HG03045 (cell line): ENCODE measurements at regions not wholly inside any gene's neighbourhood (a gene's known extent, or its start where the extent isn't known, plus 50 kb on each side); places are given as distances from the start of the nearest gene placed in this dataset.
"Not testable (repeated sequence)": the region's sequence is repeated elsewhere in the genome, so short reads cannot be mapped to it uniquely, and the experiment has no call there.

Experiments
- ATAC-seq: cut with Tn5 transposase; IDR thresholded peaks from one replicate; pipeline ENCODE4 v1.9.1; 2021; ENCODE audit warnings: mild to moderate bottlenecking, moderate library complexity; ENCODE audit not compliant: unreplicated experiment

DNA sequence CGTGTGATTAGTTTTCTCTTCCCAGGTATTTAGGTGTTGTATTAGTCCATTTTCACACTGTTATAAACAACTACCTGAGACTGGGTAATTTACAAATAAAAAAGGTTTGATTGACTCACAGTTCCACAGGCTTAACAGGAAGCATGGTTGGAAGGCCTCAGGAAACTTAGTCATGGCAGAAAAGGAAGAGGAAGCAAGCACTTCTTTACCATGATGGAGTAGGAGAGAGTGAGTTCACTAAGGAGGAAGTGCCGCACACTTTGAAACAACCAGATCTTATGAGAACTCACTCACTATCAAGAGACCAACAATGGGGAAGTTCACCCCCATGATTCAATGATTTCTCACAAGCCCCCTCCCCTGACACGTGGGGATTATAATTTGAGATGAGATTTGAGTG, 1343.7 kb upstream of the GOT2 start:
- no peak for ATAC-seq

DNA sequence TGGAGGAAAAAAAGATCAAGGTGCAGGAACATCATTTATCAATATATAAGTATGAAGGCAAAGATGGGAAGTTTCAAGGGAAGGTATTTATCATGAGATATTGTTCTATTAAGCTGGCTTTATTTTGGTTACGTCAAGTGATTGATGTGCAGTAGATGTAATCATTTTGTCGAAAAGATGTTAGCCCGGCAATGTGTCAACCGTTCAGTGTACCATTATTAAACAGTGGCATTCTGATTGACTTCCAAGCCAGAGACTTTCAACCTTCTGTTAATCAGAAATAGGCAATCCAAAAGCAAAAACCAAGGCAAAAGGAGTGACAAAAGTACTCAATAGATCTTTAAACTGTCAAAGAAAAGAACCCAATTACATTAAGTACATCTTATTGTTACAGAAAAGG, 1340.3 kb upstream of the GOT2 start:
- ATAC-seq: no peak

DNA sequence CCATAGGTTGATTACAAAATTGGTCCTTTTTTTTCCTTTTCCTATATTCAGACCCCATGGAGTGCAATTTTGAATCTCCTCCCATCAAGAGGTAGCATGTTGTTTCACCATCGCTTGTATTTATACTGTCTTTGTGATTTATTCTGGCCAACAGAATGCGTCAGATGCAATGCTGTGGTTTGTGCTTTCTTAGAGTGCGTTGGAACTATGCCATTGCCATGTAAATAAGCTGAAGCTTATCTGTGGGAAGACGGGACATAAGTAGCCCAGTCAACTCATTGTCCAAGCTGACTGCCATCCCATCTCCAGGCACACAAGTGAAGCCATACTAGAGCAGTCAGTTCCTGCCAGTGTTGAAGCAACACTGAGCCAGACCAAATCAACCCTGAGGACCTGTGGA, 1339.3 kb upstream of the GOT2 start:
- no peak for ATAC-seq

DNA sequence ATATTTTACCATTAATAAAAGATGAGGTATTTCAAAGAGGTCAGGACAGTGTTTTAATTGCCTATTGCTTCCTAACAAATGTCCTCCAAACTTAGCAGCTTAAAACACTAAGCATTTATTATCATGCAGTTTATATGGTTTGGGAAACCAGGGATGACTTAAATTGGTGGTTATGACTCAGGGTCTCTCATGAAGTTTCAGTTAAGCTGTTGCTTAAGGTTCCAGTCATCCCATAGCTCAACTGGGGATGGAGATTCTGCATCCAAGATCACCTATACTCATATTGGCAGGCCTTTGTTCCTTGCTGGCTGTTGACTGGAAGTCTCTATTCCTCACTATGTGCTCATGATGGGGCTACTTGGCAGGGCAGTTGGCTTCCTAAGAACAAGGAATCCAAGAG, 1329.9 kb upstream of the GOT2 start:
- no peak for ATAC-seq

DNA sequence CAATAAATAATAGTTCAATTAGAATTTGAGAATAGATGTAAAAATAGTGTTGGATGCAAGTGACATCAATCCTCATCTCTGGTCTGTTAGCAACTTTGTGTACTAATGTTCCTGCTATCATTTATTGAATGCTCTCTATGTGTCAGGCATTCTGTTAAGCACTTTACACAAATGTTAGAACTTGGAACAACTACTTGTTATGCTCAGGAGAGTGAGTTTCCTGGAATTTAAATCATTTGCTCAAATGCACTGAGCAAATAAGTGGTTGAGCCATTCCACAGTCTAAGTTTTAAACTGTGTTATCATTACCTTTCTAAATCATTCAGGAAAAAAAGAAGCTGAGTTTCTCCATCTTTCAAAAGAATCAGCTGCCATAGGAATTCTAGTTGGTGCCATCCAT, 1327.3 kb upstream of the GOT2 start:
- no peak for ATAC-seq

DNA sequence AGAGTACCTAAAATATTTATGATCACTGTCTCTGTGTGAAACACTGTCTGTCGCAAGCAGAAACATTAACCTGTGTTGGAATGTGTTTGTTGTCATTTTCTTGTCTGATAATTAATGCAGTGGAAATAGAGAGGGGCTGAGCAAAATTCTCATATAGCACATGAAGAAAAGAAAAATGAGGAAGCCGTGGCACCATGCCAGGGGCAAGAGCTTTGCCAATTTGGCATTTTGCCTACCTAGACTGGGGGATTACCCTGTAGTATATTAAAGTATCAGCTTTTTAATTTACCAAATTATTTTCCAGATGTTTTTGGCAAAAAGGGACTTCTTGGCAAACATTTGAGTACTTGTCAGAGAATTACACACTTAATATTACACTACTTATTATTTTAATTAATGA, 1326.6 kb upstream of the GOT2 start:
- ATAC-seq: no peak

DNA sequence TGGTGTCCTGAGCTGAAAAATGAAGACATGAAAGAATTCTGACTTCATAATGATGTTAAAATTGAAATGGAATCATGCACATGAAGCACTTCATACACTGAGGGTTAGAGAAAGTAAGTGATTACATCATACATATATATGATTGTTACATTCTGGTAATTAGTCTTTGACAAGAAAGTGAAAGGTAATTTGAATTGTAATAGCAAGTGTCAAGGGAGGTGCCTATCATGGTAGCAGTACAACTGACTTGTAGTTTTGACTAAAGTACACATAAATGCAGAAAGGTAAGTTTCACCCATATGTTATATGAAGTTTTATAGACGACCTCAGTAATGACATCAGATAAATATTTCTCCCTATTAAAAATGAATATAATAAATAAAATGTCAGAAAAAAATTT, 1325.0 kb upstream of the GOT2 start:
- ATAC-seq: no peak

DNA sequence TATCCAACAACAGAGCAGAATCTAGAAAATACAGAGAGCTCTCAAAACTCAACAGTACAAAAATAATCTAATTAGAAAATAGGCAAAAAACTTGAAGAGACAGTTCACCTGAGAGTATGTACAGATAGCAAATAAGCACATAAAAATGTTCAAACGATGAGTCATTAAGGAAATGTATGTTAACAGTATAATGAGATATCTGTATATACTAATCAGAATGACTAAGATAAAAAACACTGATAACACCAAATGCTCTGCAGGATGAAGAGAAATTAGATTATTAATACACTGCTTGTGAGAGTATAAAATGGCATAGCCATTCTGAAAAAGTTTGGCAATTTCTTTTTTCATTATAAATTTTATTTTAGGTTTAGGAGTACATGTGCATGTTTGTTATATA, 1307.6 kb upstream of the GOT2 start:
- no peak for ATAC-seq

DNA sequence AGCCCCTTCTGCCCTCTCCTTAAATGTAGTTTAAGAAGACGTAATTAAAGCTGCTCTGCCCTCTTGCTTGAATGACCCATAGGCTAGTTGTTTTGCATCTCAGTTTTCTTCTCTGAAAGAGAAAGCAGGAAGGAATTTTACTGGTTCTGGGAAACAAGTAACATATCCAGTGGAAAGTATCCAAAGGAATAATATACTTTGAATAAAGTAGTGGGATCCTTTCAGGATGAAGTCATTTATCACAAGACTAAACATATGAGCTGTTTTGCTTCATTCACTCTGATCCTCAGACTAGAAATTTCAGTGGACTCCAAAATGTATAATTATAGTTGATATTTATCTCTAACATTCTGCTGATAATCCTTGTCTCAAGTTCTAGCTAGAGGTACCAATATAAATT, 1297.6 kb upstream of the GOT2 start:
- ATAC-seq: no peak

DNA sequence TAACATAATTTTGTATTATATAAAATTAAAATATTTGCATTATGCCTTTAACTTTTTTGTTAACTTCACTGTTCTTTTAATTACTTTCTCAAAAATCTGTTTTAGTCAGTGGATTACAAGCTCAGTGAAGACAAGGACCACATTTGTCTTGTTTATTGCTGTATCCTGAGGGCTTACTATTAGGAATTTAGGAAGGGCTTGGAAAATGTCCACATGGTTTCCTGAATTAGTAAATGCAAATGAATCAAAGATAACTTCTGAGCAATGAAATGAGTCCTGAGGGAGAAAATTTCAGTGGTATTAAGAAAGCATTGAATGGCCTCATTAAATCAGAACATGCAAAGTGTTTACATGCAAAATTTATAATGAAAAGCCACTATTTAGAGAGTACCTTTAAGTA, 1293.2 kb upstream of the GOT2 start:
- ATAC-seq: no peak

DNA sequence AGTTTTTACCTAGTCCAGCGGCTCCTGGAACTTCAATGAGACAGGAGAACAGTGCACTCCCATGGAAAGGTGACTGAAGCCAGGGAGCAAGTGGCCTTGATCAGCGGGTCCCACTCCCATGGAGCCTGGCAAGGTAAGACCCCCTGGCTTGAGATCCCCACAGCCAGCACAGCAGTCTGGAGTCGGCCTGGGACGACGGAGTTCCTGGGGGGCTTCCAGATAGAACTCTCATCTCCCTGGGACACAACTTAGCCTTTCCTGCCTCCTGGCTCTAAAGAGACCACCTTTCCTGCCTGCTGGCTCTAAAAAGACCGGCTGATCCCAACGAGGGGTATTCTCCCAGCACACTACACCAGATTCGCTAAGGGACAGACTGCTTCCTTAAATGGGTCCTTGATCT, 1279.0 kb upstream of the GOT2 start:
- no peak for ATAC-seq

DNA sequence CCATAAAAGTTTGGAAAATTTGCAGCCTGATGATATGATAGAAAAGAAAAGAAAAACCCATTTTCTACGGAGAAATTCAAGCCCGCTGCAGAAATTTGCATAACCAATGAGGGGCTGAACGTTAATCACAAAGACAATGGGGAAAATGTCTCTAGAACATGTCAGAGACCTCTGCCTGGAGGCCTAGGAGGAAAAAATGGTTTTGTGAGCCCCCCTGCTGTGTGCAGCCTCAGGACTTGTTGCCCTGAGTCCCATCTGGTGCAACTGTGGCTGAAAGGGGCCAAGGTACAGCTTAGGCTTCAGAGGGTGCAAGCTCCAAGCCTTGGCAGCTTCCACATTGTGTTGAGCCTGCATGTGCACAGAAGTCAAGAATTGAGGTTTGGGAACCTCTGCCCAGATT, 1267.4 kb upstream of the GOT2 start:
- ATAC-seq: no peak

DNA sequence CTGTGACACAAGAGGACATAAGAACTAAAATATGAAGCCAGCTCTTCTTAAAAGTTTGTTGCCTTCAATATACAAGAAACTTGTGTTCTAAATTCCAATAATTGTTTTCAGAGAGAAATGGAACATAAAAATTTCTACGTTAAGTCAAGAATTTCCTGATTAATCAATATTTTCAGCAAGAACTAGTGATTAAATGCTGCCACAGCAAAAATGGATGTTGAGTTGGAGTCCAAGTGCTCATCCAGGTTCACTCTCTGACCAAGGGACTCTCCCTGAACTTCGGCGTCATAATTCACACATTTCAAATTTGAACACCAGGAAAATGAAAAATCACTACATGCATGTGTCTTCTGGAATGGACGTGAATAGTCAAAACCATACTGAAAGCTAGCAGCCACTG, 1263.6 kb upstream of the GOT2 start:
- no peak for ATAC-seq

DNA sequence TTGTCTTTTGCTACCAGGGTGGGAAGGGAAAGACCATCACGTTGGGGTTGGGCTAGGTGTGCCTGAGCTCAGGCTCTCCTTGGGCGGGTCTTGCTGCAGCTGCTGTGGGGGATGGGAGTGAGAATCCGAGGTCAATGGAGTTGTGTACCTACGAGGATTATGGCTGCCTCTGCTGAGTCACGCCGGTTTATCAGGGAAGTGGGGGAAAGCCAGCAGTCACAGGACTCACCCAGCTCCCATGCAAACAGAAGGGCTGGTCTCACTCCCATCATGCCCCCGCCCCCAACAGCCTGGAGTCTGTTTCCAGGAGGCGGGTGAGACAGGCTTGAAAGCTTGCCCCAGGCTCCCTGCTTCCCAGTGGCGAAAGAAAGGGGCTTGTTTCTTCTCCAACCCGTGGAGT, 1259.0 kb upstream of the GOT2 start:
- ATAC-seq: no peak

DNA sequence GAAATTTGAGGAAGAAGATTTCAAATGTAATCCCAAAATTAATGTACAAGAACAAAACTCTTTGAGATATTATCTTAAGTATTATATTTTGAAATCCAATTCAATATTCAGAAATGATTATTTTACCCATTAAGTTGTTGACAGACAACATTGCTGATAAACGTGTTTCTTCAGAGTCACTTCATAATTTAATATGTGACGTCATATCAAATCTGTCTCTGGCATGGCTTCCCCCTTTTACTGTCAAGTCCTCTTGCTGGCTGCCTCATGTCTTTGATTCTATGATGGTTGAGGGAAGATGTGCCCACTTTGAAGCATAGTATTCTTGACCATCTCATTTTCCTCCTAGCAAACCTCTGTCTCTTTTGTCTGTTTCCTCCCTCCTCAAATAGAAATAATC, 1257.1 kb upstream of the GOT2 start:
- ATAC-seq: no peak

DNA sequence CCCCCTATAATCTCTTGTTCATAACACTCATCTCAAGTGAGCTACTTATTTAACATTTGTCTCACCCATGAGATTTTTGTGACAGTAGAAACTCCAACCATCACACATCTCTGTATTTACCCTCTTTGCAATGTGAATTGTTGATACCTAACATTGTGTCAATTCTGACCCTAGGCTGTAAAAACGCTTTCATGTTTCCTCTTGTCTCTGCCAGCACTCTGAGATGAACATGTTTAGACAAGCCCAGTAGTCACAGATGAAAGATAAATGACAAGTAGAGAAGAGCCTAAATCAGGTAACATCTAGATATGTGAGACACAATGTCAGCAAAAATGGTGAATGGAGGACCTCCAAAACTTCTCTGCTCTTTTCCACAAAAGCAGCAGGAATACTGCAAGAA, 1254.5 kb upstream of the GOT2 start:
- no peak for ATAC-seq

DNA sequence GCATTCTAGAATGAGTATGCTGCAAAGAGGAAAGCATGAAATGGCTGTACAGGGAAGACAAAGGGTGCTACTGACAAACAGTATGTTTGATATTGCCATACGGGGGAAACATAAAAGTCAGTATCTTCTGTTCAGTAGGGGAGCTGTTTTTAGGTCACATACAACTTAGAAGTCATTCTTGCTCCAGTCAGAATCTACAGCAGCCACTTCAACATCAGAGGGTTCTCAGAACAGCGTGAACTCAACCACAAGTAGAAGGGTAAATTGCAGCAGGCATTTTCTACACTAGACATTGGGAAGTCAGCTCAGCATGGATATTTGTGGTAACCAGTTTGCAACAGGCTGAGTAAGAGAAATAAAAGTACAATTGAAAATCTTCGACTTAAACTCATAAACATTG, 1241.8 kb upstream of the GOT2 start:
- ATAC-seq: no peak

DNA sequence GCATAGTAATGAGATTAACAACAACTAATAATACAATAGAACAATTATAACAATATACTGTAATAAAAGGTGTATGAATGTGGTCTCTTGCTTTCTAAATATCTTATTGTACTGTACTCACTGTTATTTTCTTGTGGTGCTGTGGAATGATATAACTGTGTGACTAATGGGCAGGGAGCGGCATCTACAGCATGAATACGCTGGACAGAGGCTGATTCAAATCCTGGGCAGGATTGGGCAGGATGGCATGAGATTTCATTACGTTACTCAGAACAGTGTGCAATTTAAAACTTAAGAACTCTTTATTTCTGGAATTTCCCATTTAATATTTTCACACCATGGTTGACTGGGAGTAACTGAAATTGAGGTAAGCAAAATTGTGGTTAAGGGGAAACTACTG, 1239.8 kb upstream of the GOT2 start:
- no peak for ATAC-seq

DNA sequence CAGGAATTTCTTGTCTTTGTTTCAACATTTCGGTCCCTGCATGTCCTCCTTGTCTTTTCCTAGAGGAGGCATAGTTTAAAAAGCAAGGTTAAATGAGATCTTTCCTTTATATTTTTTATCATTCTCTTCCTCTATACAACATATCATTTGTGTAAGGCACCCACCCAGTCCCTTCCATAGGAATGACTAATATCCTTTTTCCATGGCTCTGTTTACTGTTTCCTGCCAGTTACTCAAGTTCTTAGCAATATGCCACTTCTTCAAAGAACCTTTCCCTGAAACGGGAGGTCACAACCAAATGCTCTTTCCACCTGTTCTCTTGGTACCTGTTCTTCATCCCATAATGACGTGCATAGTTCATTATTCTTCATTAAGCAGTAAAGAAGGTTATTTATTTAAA, 1237.1 kb upstream of the GOT2 start:
- ATAC-seq: no peak

DNA sequence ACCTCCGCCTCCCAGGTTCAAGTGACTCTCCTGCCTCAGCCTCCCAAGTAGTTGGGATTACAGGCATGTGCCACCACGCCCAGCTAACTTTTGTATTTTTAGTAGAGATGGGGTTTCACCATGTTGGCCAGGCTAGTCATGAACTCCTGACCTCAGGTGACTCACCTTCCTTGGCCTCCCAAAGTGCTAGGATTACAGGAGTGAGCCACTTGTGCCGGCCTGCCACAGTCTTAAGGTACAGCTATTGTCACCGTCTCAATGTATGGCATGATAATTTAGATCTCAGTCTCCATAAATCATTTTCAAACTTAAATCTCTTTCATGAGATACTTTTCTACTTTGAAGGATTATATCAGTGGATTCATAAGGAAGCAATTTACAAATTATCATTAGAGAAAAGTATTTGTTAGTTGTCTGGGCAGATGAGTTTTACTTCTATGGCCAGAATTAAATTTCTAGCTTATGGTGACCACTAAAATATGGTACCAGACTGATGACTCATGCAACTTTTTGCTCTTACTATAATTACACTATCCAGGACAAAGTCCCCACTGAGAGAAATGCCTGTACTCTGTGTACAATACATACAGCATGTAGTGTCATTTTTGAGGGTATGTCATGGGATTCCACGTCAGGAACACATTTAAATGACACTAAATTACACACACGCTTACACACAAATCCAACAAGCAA, 1230.3 kb upstream of the GOT2 start:
- no peak for ATAC-seq

DNA sequence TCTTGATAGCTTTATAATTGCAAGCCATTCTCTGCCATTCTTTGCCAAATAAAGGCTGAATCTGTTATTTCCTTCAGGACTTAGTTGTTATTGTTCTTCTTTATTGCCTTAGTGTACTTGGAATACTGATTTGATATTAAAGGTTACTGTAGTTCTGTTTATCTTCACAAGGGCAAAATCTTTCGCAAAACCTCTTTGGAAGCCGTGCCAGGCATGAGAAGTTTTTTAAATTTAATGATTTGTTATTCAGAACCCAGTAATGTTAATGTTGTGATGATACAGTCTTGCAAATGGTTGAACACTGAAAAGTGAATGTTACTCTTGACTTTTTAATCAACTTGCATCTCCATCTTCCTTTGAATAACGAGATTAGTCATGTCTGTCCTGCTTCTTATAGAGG, 1225.2 kb upstream of the GOT2 start:
- no peak for ATAC-seq

DNA sequence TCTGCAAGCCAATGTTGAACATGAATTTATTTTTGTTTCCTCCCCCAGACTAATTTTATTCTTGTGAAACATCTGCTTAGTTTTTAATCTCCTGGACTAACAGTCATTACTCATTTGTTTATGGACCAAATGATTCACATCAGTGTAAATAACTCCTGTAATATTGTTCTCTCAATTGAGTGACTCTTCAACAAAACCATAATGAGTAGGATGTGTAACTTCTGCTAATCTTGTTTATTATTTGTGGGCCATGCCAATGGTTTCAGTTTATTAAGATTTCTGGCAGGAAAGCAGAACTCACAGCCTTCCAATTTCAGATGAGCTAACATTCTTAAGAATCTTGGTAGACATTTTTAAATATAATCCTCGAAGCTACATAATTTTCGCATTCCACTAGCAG, 1216.3 kb upstream of the GOT2 start:
- no peak for ATAC-seq

DNA sequence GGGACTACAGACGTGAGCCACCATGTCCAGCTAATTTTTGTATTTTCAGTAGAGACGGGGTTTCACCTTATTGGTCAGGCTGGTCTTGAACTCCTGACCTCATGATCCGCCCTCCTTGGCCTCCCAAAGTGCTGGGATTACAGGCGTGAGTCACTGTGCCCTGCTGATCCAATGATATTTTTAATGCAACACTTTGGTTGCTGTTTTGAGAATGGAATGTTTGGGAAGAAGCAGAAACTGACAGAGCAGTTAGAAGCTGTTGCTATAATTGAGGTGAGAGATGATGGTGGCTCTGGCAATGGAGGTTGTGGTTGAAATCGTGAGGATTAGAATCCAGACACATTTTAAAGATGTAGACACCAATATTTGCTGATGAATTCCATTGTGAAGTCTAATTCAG, 1209.9 kb upstream of the GOT2 start:
- not testable (repeated sequence) for ATAC-seq

DNA sequence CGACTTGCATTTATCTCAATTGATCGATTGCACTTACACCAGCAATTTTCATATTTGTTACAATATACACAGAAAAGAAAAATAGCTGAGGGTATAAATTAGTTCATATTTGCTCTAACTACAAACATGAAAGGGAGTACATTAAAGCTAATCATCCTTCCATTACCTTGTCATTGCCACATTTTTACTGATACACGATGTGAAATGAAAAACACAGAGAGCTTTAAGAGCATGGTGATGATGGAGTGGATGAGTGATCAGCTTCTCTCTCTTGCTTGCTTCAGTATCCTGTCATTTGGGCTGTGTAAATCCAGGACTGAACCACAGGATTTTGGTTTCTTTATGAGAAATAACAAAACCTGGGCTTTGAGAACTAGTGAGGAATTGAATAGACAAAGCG, 1207.5 kb upstream of the GOT2 start:
- no peak for ATAC-seq
